ENCODE measurements at regions not wholly inside any gene's neighbourhood (a gene's known extent, or its start where the extent isn't known, plus 50 kb on each side); places are given as distances from the start of the nearest gene placed in this dataset.

DNA sequence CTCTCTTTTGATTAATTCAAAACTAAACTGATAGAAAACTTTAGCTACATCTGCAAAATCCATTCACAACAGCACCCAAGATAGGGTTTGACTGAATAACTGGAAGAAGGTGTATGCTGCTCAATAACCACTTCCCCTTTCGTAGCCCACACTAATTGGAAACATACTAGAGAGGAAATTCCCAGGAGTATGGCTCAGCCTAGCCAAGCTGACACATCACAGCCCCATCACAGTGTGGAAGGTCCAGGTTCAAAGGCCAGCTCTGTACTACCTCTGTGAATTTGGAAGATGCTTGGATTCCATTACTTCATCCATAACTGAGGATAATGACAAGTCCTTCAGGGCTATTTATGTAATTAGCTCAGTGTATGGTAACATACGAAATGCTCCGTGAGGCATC, 185.4 kb downstream of the FBXO15 start:
- peak; percentile 15 to 28 for DNase-seq

- no peak for DNase-seq
Observed at GRCh38 chr18:73961804-73962203, 185.8 kb downstream of the FBXO15 start.

GRCh38 chr18:73959352-73959751, 188.3 kb downstream of the FBXO15 start:
- no peak for DNase-seq

DNA sequence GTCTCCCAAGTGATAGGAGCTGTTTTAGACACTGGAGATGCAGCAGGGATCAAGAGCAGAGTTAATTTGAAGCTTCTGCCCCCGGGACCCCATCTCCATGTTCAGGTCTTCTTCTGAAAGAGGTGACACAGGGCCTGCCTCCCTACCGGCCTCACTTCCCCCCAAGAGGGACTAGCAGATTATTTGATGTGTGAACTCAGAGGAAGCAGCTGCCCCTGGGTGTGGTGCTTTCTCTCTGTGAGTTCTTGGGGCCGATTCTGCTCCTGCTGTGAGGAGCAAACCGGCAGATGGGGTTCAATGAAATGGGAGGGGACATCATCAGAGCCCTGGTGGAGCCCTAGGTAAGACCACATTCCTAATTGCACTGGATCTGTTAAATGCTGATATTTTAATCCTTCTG, 193.4 kb downstream of the FBXO15 start:
- DNase-seq: no peak

- no peak for DNase-seq
Observed at GRCh38 chr18:73952296-73952946, 195.2 kb downstream of the FBXO15 start.

GRCh38 chr18:73950116-73950700, 197.4 kb downstream of the FBXO15 start:
- no peak for DNase-seq

DNA sequence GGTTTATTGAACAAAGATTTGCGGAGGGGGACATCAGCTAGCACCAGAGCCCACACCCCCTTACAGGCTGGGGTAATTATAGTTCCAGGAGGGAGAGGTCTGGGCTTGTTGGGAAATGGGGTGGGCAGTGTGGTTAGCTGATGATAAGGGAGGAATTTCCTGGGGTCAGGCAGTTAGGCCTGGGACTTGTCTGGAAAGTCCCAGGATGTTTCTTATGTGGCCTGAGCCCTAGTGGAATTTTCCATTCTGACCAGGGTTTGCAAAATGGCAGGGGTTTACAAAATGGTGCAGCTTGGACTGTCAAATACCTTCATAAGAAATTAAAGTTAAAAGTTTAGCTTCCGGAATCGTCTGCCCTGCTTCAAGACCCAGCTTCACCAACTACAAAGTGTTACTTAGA, 199.1 kb downstream of the FBXO15 start:
- DNase-seq: no peak

- DNase-seq: no peak
Observed at GRCh38 chr18:73948084-73948483, 199.6 kb downstream of the FBXO15 start.

GRCh38 chr18:73947180-73947921, 200.3 kb downstream of the FBXO15 start:
- no peak for DNase-seq

DNA sequence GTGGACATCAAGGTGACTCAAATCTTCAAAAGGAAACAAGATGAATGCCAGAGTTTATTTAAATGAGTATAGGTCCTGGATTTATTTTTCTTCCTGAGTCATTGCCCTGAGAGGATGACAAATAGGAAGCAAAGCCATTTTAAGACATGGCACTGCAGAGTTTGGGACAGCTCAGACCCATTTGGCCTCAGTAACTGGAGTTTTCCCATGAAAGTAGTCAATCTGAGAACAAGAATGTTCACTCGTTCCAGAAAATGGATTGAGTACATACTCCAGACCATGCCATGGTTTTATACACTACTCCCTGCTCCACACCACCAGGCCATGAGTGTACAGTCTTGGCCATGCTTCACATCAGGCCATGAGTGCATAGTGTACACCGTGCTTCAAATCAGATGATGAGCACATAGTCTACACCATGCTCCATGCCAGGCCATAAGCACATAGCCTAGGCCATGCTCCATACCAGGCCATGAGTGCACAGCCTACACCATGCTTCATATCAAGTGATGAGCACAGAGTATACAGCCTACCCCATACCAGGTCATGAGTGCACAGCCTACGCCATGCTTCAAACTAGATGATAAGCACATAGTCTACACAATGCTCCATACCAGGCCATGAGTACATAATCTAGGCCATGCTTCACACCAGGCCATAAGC, 202.4 kb downstream of the FBXO15 start:
- DNase-seq: no peak

DNA sequence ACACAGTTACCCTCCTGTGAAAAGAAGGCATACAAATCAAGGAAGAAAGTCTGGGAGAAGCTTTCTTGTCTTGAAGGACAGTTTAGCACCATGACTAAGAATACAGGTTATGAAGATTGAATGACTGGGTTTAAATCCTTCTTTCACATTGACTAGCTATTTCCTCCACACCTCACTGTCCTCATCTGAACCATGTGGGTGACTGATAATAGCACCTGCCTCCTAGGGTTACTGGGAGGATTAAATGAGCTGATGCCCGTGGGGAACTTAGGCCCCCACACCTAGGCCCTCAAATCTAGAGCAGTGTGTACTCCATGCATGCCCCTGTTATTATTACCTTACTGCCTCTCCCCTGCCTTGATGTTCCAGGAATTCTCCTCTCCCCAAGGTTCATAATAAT, 202.9 kb downstream of the FBXO15 start:
- DNase-seq: no peak

DNA sequence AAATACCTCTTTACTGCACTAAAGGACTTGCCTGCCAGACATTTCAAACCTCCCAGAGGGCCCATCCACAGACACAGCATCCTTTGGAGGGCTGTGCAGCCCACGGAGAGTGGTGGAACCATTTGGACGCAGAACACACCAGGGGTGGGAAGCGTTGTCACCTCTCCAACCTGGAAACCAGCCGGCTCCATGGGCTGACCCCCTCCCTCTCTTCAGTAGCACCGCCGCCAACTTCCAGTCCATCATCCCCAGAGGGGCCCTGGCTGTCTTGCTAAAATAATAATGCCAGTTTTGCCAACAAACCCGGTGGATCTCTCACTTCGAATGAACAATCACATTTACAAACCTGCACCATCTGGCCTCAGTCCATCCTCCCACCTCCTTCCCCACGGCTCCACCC, 203.9 kb downstream of the FBXO15 start:
- DNase-seq: no peak

- DNase-seq: no peak
Observed at GRCh38 chr18:73942956-73943355, 204.7 kb downstream of the FBXO15 start.

DNA sequence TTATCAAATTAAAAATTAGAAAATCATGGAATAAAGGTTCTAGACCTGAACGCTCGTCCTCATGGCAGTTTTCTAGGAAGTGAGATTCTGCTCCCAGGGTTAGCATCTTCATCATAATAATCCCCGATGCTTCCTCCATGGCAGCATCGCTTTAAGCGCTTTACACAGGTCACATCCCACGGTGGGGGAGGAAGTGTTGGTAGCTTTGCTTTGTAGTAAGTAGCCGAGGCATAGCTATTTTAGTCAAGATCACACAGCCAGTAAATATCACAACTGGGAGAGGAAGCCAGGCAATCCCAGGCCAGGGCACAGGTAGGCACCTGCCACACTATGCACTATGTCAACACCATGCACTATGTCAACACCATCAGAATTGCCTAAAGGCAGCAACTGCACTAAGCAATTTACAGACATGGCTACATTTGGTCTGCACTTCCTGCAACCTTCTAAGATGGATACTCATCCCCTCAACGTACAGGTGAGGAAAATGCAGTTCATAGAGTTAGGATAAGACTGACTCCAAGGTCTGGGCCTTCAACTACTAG, 205.5 kb downstream of the FBXO15 start:
- DNase-seq: no peak

- DNase-seq: no peak
Observed at GRCh38 chr18:73940721-73941120, 206.9 kb downstream of the FBXO15 start.

DNA sequence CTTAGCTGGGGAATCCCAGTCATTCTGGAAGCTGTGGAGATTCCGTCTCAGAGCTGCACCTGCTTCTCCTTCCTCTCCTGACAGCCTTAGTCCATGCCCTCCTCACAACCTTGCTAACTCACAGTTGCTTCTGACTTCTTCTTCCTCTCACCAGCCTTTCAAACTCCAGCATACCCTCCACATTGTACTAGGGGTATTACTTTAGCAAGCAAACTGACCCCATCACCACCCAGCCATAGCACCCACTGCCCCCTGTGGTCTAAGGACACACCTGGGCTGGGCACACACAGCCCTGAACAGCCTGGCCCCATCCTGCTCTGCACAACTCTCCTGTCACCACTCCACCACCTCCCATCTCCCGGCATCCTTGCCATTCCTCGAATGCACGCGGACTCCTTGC, 208.2 kb downstream of the FBXO15 start:
- DNase-seq: no peak

GRCh38 chr18:73933685-73934084, 213.9 kb downstream of the FBXO15 start:
- DNase-seq: no peak

DNA sequence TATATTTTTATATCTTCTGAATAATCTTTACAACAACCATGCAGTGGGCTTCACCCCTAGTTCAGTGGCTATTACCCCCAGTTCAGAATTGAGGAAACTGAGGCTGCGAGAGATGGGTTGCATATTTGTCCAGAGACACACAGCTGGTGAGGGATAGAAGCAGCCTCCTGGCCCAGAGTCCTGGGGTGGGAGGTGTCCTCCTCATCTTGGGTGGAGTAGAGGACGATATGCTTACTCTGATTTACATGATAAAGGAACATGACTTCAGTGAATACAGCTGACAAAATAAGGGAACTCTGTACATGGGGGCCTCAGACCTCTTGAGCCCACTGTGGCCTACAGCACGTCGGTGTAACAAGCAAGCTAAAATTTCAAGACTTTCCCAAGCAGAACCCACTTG, 214.7 kb downstream of the FBXO15 start:
- DNase-seq: no peak

GRCh38 chr18:73927496-73927895, 220.1 kb downstream of the FBXO15 start:
- no peak for DNase-seq

DNA sequence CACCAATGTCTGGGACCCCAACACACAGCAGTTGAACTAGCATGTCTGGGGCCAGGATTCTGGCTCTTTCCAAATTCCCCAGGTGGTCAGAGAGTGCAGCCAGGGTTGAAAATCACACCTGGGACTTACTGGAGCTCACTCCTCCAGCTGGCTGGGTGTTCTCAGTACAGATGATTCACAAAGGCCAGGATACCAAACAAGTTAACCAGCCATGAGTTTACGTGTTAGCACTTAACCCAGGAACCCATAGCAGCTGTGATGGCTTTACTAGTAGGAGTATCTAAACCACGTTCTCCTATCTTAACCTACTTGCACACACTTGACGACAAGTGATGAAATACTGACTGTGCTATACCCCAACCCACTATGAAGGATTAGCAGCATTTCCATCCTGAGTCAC, 222.8 kb downstream of the FBXO15 start:
- DNase-seq: no peak

DNA sequence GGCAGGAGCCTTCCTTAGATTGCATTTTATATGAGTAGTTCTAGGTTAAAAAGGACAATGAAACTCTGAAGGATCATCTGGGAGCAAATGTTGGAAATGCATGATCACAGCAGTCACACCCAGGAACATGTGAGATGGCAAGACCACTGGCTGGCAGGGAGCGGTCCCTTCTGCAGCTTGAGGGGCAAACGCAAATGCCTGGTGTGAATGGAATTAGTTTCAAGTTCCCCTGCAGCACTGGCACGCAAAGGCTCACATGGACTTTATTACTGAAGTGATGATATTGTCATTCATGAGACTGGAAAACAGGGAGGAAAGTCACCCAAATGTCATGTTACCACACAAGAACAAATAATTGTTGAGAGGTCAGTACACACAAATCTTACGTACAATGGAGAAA, 223.3 kb downstream of the FBXO15 start:
- no peak for DNase-seq

- DNase-seq: no peak
Observed at GRCh38 chr18:73923866-73924265, 223.8 kb downstream of the FBXO15 start.

- no peak for DNase-seq
Observed at GRCh38 chr18:73920033-73920432, 227.6 kb downstream of the FBXO15 start.

GRCh38 chr18:73918816-73919215, 228.8 kb downstream of the FBXO15 start:
- DNase-seq: no peak
